SK-N-SH (cell line): ENCODE measurements at regions not wholly inside any gene's neighbourhood (a gene's known extent, or its start where the extent isn't known, plus 50 kb on each side); places are given as distances from the start of the nearest gene placed in this dataset.

Experiments
- CTCF ChIA-PET: fragments of 300-600, 350-600 bp; formaldehyde crosslinking; extraction: SDS; loops from one replicate; lab custom pipeline; 2021; lab: Yijun Ruan, JAX
- POLR2A ChIA-PET: fragments of 350-600 bp; sonication (Branson Sonifier 250); formaldehyde crosslinking; extraction: SDS; loops from one replicate; lab custom pipeline; 2020; ENCODE audit warnings: antibody characterized with exemption, inconsistent platforms; lab: Yijun Ruan, JAX
- DNase-seq: peaks from one replicate; pipeline ENCODE4 v3.0.0; 2012
- H2AFZ ChIP-seq: fragments of 200-600 bp; sonication (generic); 2 replicates; pipeline ENCODE4 v1.8.1; 2016; ENCODE audit warnings: antibody characterized with exemption, mild to moderate bottlenecking, low read depth
- H3F3A ChIP-seq: fragments of 200-600 bp; sonication (generic); replicated peaks from 2 replicates; pipeline ENCODE3; 2016; ENCODE audit warnings: antibody characterized with exemption, mild to moderate bottlenecking; ENCODE audit not compliant: insufficient read depth
- H3K27ac ChIP-seq, 2 experiments: fragments of 200-500 bp in 1 of 2; fragments of 200-600 bp in 1 of 2; sonication (Bioruptor generic) in 1 of 2; sonication (generic), shearing (Covaris generic) in 1 of 2; 2 replicates each; pipeline versions ENCODE4 v1.5.1 to v1.6.1; 2014 to 2016; ENCODE audit warnings: low read depth in 2 of 2, inconsistent platforms in 1 of 2, low read length in 1 of 2, mild to moderate bottlenecking in 1 of 2, mixed read lengths in 1 of 2
- H3K27me3 ChIP-seq: fragments of 200-600 bp; sonication (generic), shearing (Covaris generic); 2 replicates; pipeline ENCODE4 v1.6.1; 2016; ENCODE audit warnings: mixed run types; ENCODE audit not compliant: insufficient read depth
- H3K36me3 ChIP-seq, 2 experiments: fragments of 200-500 bp in 1 of 2; fragments of 200-600 bp in 1 of 2; sonication (Bioruptor generic) in 1 of 2; sonication (generic) in 1 of 2; replicated peaks in 1 of 2; 2 replicates each; pipeline versions ENCODE3 to v1.5.1; 2014 to 2016; ENCODE audit warnings: low read length in 1 of 2, mild to moderate bottlenecking in 1 of 2; ENCODE audit not compliant: insufficient read depth in 2 of 2, control insufficient read depth in 1 of 2
- H3K4me1 ChIP-seq, 2 experiments: fragments of 200-500 bp in 1 of 2; fragments of 200-600 bp in 1 of 2; sonication (Bioruptor generic) in 1 of 2; sonication (generic), shearing (Covaris generic) in 1 of 2; 2 replicates each; pipeline versions ENCODE4 v1.5.1 to v1.6.1; 2014 to 2016; ENCODE audit warnings: low read depth in 1 of 2, low read length in 1 of 2, mixed run types in 1 of 2; ENCODE audit not compliant: insufficient read depth in 2 of 2, control insufficient read depth in 1 of 2
- H3K4me2 ChIP-seq: fragments of 200-600 bp; sonication (generic), shearing (Covaris generic); 2 replicates; pipeline ENCODE4 v1.6.1; 2017; ENCODE audit warnings: mixed run types
- H3K4me3 ChIP-seq, 2 experiments: fragments of 200-500 bp in 1 of 2; fragments of 200-600 bp in 1 of 2; sonication (Bioruptor generic) in 1 of 2; sonication (generic), shearing (Covaris generic) in 1 of 2; 2 replicates each; pipeline versions ENCODE4 v1.5.1 to v1.8.1; 2014 to 2016; ENCODE audit warnings: low read depth in 2 of 2, inconsistent platforms in 1 of 2, low read length in 1 of 2, mild to moderate bottlenecking in 1 of 2, mixed read lengths in 1 of 2, moderate library complexity in 1 of 2
- H3K79me2 ChIP-seq: fragments of 200-600 bp; sonication (generic); 2 replicates; pipeline ENCODE4 v1.8.1; 2017; ENCODE audit warnings: mild to moderate bottlenecking; ENCODE audit not compliant: insufficient read depth
- H3K9ac ChIP-seq: fragments of 200-600 bp; sonication (generic); 2 replicates; pipeline ENCODE4 v1.6.1; 2017; ENCODE audit warnings: mixed run types
- H3K9me2 ChIP-seq: fragments of 200-600 bp; sonication (generic); 2 replicates; pipeline ENCODE4 v1.6.1; 2017; ENCODE audit warnings: mixed run types
- H3K9me3 ChIP-seq: fragments of 200-600 bp; sonication (generic); 2 replicates; pipeline ENCODE4 v1.6.1; 2017; ENCODE audit warnings: mixed run types, mild to moderate bottlenecking, moderate library complexity
- H4K20me1 ChIP-seq: fragments of 200-600 bp; sonication (generic); 2 replicates; pipeline ENCODE4 v1.6.1; 2017; ENCODE audit warnings: mild to moderate bottlenecking, mixed run types; ENCODE audit not compliant: insufficient read depth
- ELF1 ChIP-seq: IDR thresholded peaks from 2 replicates; pipeline ENCODE4 v1.4.0; 2012
- FOSL2 ChIP-seq: IDR thresholded peaks from 2 replicates; pipeline ENCODE4 v1.4.0; 2012; ENCODE audit warnings: low read depth, mild to moderate bottlenecking, moderate library complexity, borderline replicate concordance
- FOXJ3 ChIP-seq: sonication (generic); formaldehyde crosslinking; IDR thresholded peaks from 2 replicates; pipeline ENCODE4 v1.5.1; 2020; ENCODE audit warnings: mild to moderate bottlenecking, missing genetic modification reagents
- FOXM1 ChIP-seq: IDR thresholded peaks from 2 replicates; pipeline ENCODE4 v1.4.0; 2012; ENCODE audit warnings: low read depth, mild to moderate bottlenecking
- JUND ChIP-seq: IDR thresholded peaks from 2 replicates; pipeline ENCODE4 v1.4.0; 2012
- MXI1 ChIP-seq: IDR thresholded peaks from 2 replicates; pipeline ENCODE4 v1.6.1; 2012; ENCODE audit warnings: mild to moderate bottlenecking, low read depth, low read length, improper control_type of control experiment
- NFIC ChIP-seq: IDR thresholded peaks from 2 replicates; pipeline ENCODE4 v1.4.0; 2012; ENCODE audit warnings: borderline replicate concordance
- NRF1 ChIP-seq: IDR thresholded peaks from 2 replicates; pipeline ENCODE4 v1.6.1; 2012; ENCODE audit warnings: low read depth, mild to moderate bottlenecking, low read length
- POLR2AphosphoS5 ChIP-seq: IDR thresholded peaks from 2 replicates; pipeline ENCODE4 v1.6.1; 2012; ENCODE audit warnings: low read depth, low read length
- REST ChIP-seq: IDR thresholded peaks from 2 replicates; pipeline ENCODE4 v1.6.1; 2012; ENCODE audit warnings: mild to moderate bottlenecking, low read depth, low read length, moderate library complexity
- RFX5 ChIP-seq: IDR thresholded peaks from 2 replicates; pipeline ENCODE4 v1.6.1; 2012; ENCODE audit warnings: mild to moderate bottlenecking, improper control_type of control experiment, low read length
- RXRA ChIP-seq: IDR thresholded peaks from 2 replicates; pipeline ENCODE4 v1.4.0; 2012; ENCODE audit warnings: low read depth, mild to moderate bottlenecking, borderline replicate concordance
- TEAD4 ChIP-seq: IDR thresholded peaks from 2 replicates; pipeline ENCODE4 v1.4.0; 2012; ENCODE audit warnings: mild to moderate bottlenecking, borderline replicate concordance; ENCODE audit not compliant: insufficient read depth
- YY1 ChIP-seq: IDR thresholded peaks from 2 replicates; pipeline ENCODE4 v1.4.0; 2012; ENCODE audit warnings: low read depth, mild to moderate bottlenecking
- WGBS: methylation state at CpG from one replicate; pipeline ENCODE4 v1.1.6; 2017; ENCODE audit warnings: low lambda C conversion rate; 5-methylcytosine and 5-hydroxymethylcytosine counted together
- TF ChIP-seq, protein P1 (sequence below): IDR thresholded peaks from 2 replicates; pipeline ENCODE4 v1.4.0; 2012; ENCODE audit warnings: low read depth, borderline replicate concordance
- TF ChIP-seq, protein P2 (sequence below): IDR thresholded peaks from 2 replicates; pipeline ENCODE4 v1.4.0; 2012; ENCODE audit warnings: low read depth, borderline replicate concordance

GRCh38 chr3:103510760-103511159, 1075.9 kb downstream of the ZPLD1 start:
- H2AFZ ChIP-seq = no peak overlapping the region
- no peak overlapping the region for H3K9ac ChIP-seq
- H3K9me2 ChIP-seq = no peaks in the 10 kb centered on the region; the same call in 1 of the 2 replicates
- H3K4me1 ChIP-seq = no peaks in the 10 kb centered on the region; a peak in 1 of 4 replicates
- DNase-seq = no peak
- no peak overlapping the region for H3K4me3 ChIP-seq
- POLR2A ChIA-PET = no interaction called here
- CTCF ChIA-PET = no interaction called here
- H3K36me3 ChIP-seq = no peaks in the 10 kb centered on the region
- H3K4me2 ChIP-seq = no peak overlapping the region
- H3F3A ChIP-seq = no peaks in the 10 kb centered on the region
- TF ChIP-seq FOXM1 (no peak), NRF1 (no peak), FOSL2 (no peak), REST (no peak), YY1 (no peak), NFIC (no peak), TEAD4 (no peak), FOXJ3 (no peak), RFX5 (no peak), JUND (no peak), POLR2AphosphoS5 (no peak), ELF1 (no peak), RXRA (no peak), MXI1 (no peak)
- TF ChIP-seq, protein P1, sequence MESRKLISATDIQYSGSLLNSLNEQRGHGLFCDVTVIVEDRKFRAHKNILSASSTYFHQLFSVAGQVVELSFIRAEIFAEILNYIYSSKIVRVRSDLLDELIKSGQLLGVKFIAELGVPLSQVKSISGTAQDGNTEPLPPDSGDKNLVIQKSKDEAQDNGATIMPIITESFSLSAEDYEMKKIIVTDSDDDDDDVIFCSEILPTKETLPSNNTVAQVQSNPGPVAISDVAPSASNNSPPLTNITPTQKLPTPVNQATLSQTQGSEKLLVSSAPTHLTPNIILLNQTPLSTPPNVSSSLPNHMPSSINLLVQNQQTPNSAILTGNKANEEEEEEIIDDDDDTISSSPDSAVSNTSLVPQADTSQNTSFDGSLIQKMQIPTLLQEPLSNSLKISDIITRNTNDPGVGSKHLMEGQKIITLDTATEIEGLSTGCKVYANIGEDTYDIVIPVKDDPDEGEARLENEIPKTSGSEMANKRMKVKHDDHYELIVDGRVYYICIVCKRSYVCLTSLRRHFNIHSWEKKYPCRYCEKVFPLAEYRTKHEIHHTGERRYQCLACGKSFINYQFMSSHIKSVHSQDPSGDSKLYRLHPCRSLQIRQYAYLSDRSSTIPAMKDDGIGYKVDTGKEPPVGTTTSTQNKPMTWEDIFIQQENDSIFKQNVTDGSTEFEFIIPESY = no peak
- TF ChIP-seq, protein P2, sequence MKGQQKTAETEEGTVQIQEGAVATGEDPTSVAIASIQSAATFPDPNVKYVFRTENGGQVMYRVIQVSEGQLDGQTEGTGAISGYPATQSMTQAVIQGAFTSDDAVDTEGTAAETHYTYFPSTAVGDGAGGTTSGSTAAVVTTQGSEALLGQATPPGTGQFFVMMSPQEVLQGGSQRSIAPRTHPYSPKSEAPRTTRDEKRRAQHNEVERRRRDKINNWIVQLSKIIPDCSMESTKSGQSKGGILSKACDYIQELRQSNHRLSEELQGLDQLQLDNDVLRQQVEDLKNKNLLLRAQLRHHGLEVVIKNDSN = no peak
- no peaks in the 10 kb centered on the region for H4K20me1 ChIP-seq
- no peaks in the 10 kb centered on the region for H3K79me2 ChIP-seq
- no peaks in the 10 kb centered on the region for H3K9me3 ChIP-seq
- WGBS = 48% methylated on average over 2 of the region's 2 CpGs
- no peaks in the 10 kb centered on the region for H3K27me3 ChIP-seq
- H3K27ac ChIP-seq = no peak overlapping the region
